Stimulated activated naive CD8-positive, alpha-beta T cell treated with anti-CD3 and anti-CD28 coated beads, Interleukin-15, amount 100 ng/mL, for 72 hours (primary cell): ENCODE measurements at regions not wholly inside any gene's neighbourhood (a gene's known extent, or its start where the extent isn't known, plus 50 kb on each side); places are given as distances from the start of the nearest gene placed in this dataset.

Experiments
- ATAC-seq: fragments of 150-1000 bp; cut with Tn5 transposase; 2 replicates; pipeline ENCODE4 v1.10.0; 2021; ENCODE audit warnings: mild to moderate bottlenecking, moderate library complexity
- DNase-seq, 2 donors: peaks; one replicate each; pipeline ENCODE4 v3.0.0; 2021 to 2022
- H3K27ac Mint-ChIP-seq, 2 donors: one replicate each; pipeline ENCODE4 v1.8.0; 2022; ENCODE audit warnings: mild to moderate bottlenecking in 2 of 2, mixed read lengths in 2 of 2, moderate library complexity in 2 of 2
- H3K27me3 Mint-ChIP-seq: one replicate; pipeline ENCODE4 v1.8.0; 2022; ENCODE audit warnings: mixed read lengths
- H3K4me1 Mint-ChIP-seq: one replicate; pipeline ENCODE4 v1.8.0; 2022; ENCODE audit warnings: mild to moderate bottlenecking, mixed read lengths
- H3K4me3 Mint-ChIP-seq, 2 donors: one replicate each; pipeline ENCODE4 v1.8.0; 2022; ENCODE audit warnings: mild to moderate bottlenecking in 2 of 2, mixed read lengths in 2 of 2, moderate library complexity in 1 of 2
- H3K9me3 Mint-ChIP-seq, 2 donors: one replicate each; pipeline ENCODE4 v1.8.0; 2022; ENCODE audit warnings: mixed read lengths in 2 of 2

- Mint-ChIP-seq H3K4me3 (no peak overlapping the region), H3K27me3 (no peaks in the 10 kb centered on the region), H3K9me3 (no peaks in the 10 kb centered on the region), H3K27ac (no peak overlapping the region), H3K4me1 (no peaks in the 10 kb centered on the region)
- no peak for ATAC-seq
- no peak for DNase-seq
Measured at GRCh38 chr12:91368613-91369012, 186.0 kb upstream of the DCN start.

GRCh38 chr12:91367234-91367849 lies 184.7 kb upstream of the DCN start:
- no peaks in the 10 kb centered on the region for H3K27me3 Mint-ChIP-seq
- no peaks in the 10 kb centered on the region for H3K9me3 Mint-ChIP-seq
- no peak overlapping the region for H3K4me3 Mint-ChIP-seq
- no peak overlapping the region for H3K27ac Mint-ChIP-seq
- no peak for DNase-seq
- ATAC-seq: no peak
- H3K4me1 Mint-ChIP-seq: peaks cover 1% of the 10 kb centered on the region

- DNase-seq (no peak), ATAC-seq (no peak)
- Mint-ChIP-seq H3K27me3 (no peaks in the 10 kb centered on the region), H3K4me1 (peaks cover 5% of the 10 kb centered on the region), H3K4me3 (no peak overlapping the region), H3K27ac (peak overlapping the region in 1 of 2 donors; percentile 7), H3K9me3 (no peaks in the 10 kb centered on the region)
Measured at GRCh38 chr12:91364471-91365184, 182.0 kb upstream of the DCN start.

- H3K27me3 Mint-ChIP-seq: no peaks in the 10 kb centered on the region
- H3K27ac Mint-ChIP-seq: no peak overlapping the region
- no peak overlapping the region for H3K4me3 Mint-ChIP-seq
- H3K4me1 Mint-ChIP-seq: peaks cover 5% of the 10 kb centered on the region
- no peaks in the 10 kb centered on the region for H3K9me3 Mint-ChIP-seq
- DNase-seq (no peak), ATAC-seq (no peak)
Measured at GRCh38 chr12:91361864-91362263, 179.2 kb upstream of the DCN start.

GRCh38 chr12:91357381-91357780 lies 174.8 kb upstream of the DCN start:
- H3K27ac Mint-ChIP-seq: no peak overlapping the region

GRCh38 chr12:91356405-91356804 lies 173.8 kb upstream of the DCN start:
- no peaks in the 10 kb centered on the region for H3K9me3 Mint-ChIP-seq
- H3K27me3 Mint-ChIP-seq: peaks cover 8% of the 10 kb centered on the region
- DNase-seq (no peak), ATAC-seq (no peak)
- H3K27ac Mint-ChIP-seq: no peak overlapping the region
- H3K4me1 Mint-ChIP-seq: no peaks in the 10 kb centered on the region
- no peak overlapping the region for H3K4me3 Mint-ChIP-seq

More at GRCh38 chr12:91357381-91357780, 174.8 kb upstream of the DCN start:
- H3K27me3 Mint-ChIP-seq: peaks cover 8% of the 10 kb centered on the region
- no peak overlapping the region for H3K4me3 Mint-ChIP-seq
- no peaks in the 10 kb centered on the region for H3K9me3 Mint-ChIP-seq
- no peak for ATAC-seq
- no peak for DNase-seq
- peaks cover 4% of the 10 kb centered on the region for H3K4me1 Mint-ChIP-seq

- H3K4me1 Mint-ChIP-seq: no peaks in the 10 kb centered on the region
- H3K9me3 Mint-ChIP-seq: no peaks in the 10 kb centered on the region
- no peak overlapping the region for H3K27ac Mint-ChIP-seq
- no peak overlapping the region for H3K4me3 Mint-ChIP-seq
- peaks cover 8% of the 10 kb centered on the region for H3K27me3 Mint-ChIP-seq
- ATAC-seq (peak; percentile 92), DNase-seq (peak; percentile 30 to 45)
Measured at GRCh38 chr12:91355150-91356006, 172.8 kb upstream of the DCN start.

GRCh38 chr12:91353266-91353665 lies 170.6 kb upstream of the DCN start:
- no peak for DNase-seq

GRCh38 chr12:91349476-91349875 lies 166.9 kb upstream of the DCN start:
- no peaks in the 10 kb centered on the region for H3K27me3 Mint-ChIP-seq
- ATAC-seq (no peak), DNase-seq (no peak)
- H3K27ac Mint-ChIP-seq: no peak overlapping the region
- H3K4me3 Mint-ChIP-seq: no peak overlapping the region
- no peaks in the 10 kb centered on the region for H3K9me3 Mint-ChIP-seq
- no peaks in the 10 kb centered on the region for H3K4me1 Mint-ChIP-seq

More at GRCh38 chr12:91353266-91353665, 170.6 kb upstream of the DCN start:
- Mint-ChIP-seq H3K9me3 (no peaks in the 10 kb centered on the region), H3K27me3 (peaks cover 8% of the 10 kb centered on the region), H3K27ac (no peak overlapping the region), H3K4me3 (no peak overlapping the region), H3K4me1 (no peaks in the 10 kb centered on the region)
- ATAC-seq: no peak

GRCh38 chr12:91347481-91348214 lies 165.0 kb upstream of the DCN start:
- DNase-seq: no peak
- ATAC-seq: no peak
- no peaks in the 10 kb centered on the region for H3K27me3 Mint-ChIP-seq
- H3K9me3 Mint-ChIP-seq: no peaks in the 10 kb centered on the region
- H3K27ac Mint-ChIP-seq: no peak overlapping the region
- H3K4me1 Mint-ChIP-seq: no peaks in the 10 kb centered on the region
- no peak overlapping the region for H3K4me3 Mint-ChIP-seq

GRCh38 chr12:91346827-91347226 lies 164.2 kb upstream of the DCN start:
- H3K27me3 Mint-ChIP-seq: no peaks in the 10 kb centered on the region
- no peak overlapping the region for H3K4me3 Mint-ChIP-seq
- DNase-seq: no peak
- no peak for ATAC-seq
- H3K4me1 Mint-ChIP-seq: no peaks in the 10 kb centered on the region
- H3K9me3 Mint-ChIP-seq: no peaks in the 10 kb centered on the region
- H3K27ac Mint-ChIP-seq: no peak overlapping the region

- DNase-seq: no peak
- Mint-ChIP-seq H3K9me3 (no peaks in the 10 kb centered on the region), H3K27ac (no peak overlapping the region), H3K27me3 (peaks cover 5% of the 10 kb centered on the region), H3K4me3 (no peak overlapping the region), H3K4me1 (no peaks in the 10 kb centered on the region)
- no peak for ATAC-seq
Measured at GRCh38 chr12:91344408-91344807, 161.8 kb upstream of the DCN start.

GRCh38 chr12:91343010-91343409 lies 160.4 kb upstream of the DCN start:
- Mint-ChIP-seq H3K4me3 (no peak overlapping the region), H3K9me3 (no peaks in the 10 kb centered on the region), H3K4me1 (no peaks in the 10 kb centered on the region), H3K27ac (peak overlapping the region in 1 of 2 donors; percentile 46), H3K27me3 (peaks cover 5% of the 10 kb centered on the region)
- DNase-seq (no peak), ATAC-seq (no peak)

GRCh38 chr12:91339106-91339505 lies 156.5 kb upstream of the DCN start:
- Mint-ChIP-seq H3K4me1 (no peaks in the 10 kb centered on the region), H3K4me3 (no peak overlapping the region), H3K27me3 (peaks cover 14% of the 10 kb centered on the region), H3K9me3 (no peaks in the 10 kb centered on the region), H3K27ac (no peak overlapping the region)
- no peak for DNase-seq
- ATAC-seq: no peak

GRCh38 chr12:91335699-91336098 lies 153.1 kb upstream of the DCN start:
- DNase-seq (no peak), ATAC-seq (no peak)
- peaks cover 18% of the 10 kb centered on the region for H3K27me3 Mint-ChIP-seq
- H3K9me3 Mint-ChIP-seq: no peaks in the 10 kb centered on the region
- H3K4me3 Mint-ChIP-seq: no peak overlapping the region
- H3K4me1 Mint-ChIP-seq: no peaks in the 10 kb centered on the region
- no peak overlapping the region for H3K27ac Mint-ChIP-seq
